Fibroblast of mammary gland (primary cell): ENCODE measurements at regions not wholly inside any gene's neighbourhood (a gene's known extent, or its start where the extent isn't known, plus 50 kb on each side); places are given as distances from the start of the nearest gene placed in this dataset.

Source experiments
- DNase-seq: peaks from one replicate; pipeline ENCODE4 v3.0.0-alpha.2; 2010; ENCODE audit warnings: low read depth
- H3K4me3 ChIP-seq: 2 replicates; pipeline ENCODE4 v1.5.1; 2011; ENCODE audit warnings: low read depth, mild to moderate bottlenecking, low read length, moderate library complexity; ENCODE audit not compliant: control insufficient read depth
- CTCF ChIP-seq: conservative IDR thresholded peaks from 2 replicates; pipeline ENCODE4 v1.5.1; 2011; ENCODE audit warnings: low read depth, low read length, inconsistent platforms; ENCODE audit not compliant: control insufficient read depth, insufficient read depth

- no peak for DNase-seq
- H3K4me3 ChIP-seq = no peak overlapping the region
- no peak for TF ChIP-seq CTCF
Observed at GRCh38 chr1:105373681-105374080, 1624.0 kb downstream of the AMY1C start.

- H3K4me3 ChIP-seq = no peak overlapping the region
- no peak for TF ChIP-seq CTCF
- DNase-seq = no peak
Observed at GRCh38 chr1:105386489-105386888, 1636.8 kb downstream of the AMY1C start.

GRCh38 chr1:105396001-105396400 lies 1646.3 kb downstream of the AMY1C start:
- TF ChIP-seq CTCF = no peak
- H3K4me3 ChIP-seq = no peak overlapping the region
- DNase-seq = no peak

GRCh38 chr1:105398909-105399308 lies 1649.2 kb downstream of the AMY1C start:
- no peak overlapping the region for H3K4me3 ChIP-seq
- TF ChIP-seq CTCF = no peak
- DNase-seq = no peak

- no peak for TF ChIP-seq CTCF
- no peak overlapping the region for H3K4me3 ChIP-seq
- DNase-seq = no peak
Observed at GRCh38 chr1:105399716-105400115, 1650.0 kb downstream of the AMY1C start.

- no peak for TF ChIP-seq CTCF
- H3K4me3 ChIP-seq = no peak overlapping the region
- DNase-seq = no peak
Observed at GRCh38 chr1:105416261-105416660, 1640.2 kb upstream of the PRMT6 start.

- DNase-seq = no peak
- no peak overlapping the region for H3K4me3 ChIP-seq
- TF ChIP-seq CTCF = no peak
Observed at GRCh38 chr1:105419030-105419429, 1637.4 kb upstream of the PRMT6 start.
